GM18498 (cell line): ENCODE measurements at regions not wholly inside any gene's neighbourhood (a gene's known extent, or its start where the extent isn't known, plus 50 kb on each side); places are given as distances from the start of the nearest gene placed in this dataset.
A peak's percentile ranks its signal among the peaks of the same experiment; 100 is the strongest.

Experiments
- ATAC-seq: cut with Tn5 transposase; IDR thresholded peaks from one replicate; pipeline ENCODE4 v1.9.1; 2021; ENCODE audit warnings: mild to moderate bottlenecking, moderate library complexity; ENCODE audit not compliant: unreplicated experiment

DNA sequence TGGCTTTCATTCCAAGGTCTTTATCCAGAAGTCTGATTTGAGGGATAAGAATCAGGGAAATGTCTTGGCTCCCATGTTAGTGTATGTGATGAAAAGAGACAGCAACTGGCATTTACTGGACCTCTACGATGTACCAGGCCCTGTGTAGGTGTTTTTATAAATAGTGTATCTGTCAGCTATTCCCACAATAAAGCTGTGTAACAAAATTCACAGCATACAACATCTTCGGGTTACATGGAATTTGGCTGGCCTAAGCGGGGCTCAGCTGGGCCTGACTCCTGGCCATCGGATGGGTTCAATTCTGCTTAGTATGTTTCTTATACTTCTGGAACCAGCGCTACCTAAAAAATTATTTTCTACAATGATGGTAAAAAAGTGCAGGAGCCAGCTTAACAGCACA is 128.2 kb downstream of the SNX5 start:
- no peak for ATAC-seq

DNA sequence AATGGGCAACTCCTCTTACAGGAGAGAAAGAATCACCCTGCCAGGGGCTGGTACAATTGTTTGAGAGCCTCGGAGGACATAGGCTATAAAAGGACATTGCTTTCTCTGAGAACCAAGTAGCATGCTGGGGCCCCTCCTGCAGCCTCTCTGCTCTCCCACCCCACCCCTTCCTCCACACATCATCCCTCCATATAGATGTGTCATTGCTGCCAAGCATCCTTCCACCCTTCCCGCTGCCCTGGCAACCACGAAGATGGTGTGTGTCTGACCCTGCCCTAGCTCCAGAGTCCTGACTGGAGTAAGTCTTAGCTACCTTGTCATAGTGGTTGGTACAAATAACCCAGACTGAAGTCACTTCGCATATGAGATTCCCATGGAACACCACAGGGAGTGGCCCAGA is 129.7 kb downstream of the SNX5 start:
- no peak for ATAC-seq

DNA sequence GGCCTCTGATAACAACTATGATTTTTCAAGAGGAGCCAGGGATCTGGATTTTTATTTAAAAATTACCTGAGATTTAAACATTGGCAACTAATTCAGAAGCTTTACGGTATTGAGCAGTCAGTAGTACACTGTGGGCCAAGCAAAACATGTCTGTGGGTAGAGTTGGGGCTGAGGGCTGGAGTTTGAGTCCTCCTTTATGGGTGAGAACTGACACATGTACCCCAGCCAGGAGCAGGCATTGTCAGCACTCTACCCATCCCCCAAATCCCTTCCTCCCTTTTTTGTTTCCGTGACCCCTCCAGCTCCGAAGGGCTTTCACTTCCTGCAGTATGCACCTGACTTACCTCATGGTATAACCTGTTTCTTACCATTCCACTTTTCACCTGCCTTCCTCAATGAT is 131.4 kb downstream of the SNX5 start:
- ATAC-seq = no peak

DNA sequence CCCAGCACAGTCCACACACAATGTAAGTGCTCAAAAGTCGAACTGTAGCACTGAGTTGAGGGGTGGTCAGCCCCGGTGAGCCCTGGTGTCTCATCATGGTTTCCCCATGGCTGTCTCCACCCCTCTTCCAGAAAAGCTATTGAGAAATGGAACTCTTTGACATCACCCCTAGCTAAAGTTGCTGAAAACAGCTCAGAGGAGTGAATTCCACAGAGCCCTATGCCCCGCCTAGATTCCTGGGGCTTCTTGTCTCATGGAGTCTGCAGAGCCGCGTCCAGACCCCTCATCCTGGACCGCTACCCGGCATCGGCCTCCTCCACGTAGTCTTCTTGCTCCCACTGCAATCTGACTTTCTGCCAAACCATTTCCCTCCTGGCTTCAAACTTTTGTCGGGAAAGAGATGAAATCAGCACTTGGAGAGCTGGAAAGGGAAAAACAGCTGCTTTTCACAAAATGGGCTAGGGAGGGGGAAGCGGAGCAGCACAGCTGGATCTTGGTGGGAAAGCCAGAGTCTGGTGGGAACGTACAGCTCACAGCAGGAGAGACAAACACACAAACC is 132.2 kb downstream of the SNX5 start:
- no peak for ATAC-seq

DNA sequence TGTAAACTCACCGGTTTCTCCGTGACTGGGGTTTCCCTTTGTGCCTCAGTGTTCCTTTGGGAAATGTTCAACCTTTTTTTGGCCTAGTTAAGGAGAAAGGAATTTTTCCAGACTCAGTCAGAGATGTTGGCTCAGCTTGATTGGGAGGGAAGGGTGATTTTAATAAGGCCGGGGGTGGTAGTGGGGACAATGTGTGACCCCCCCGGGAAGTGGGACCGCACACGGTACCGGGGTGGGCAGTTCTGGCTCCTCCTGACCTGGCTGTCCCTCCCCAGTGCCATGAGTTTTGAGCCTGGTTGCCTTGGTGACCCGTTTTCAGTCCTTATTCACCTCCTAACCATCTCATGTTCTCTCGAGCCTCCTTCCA is 132.7 kb downstream of the SNX5 start:
- ATAC-seq = no peak

DNA sequence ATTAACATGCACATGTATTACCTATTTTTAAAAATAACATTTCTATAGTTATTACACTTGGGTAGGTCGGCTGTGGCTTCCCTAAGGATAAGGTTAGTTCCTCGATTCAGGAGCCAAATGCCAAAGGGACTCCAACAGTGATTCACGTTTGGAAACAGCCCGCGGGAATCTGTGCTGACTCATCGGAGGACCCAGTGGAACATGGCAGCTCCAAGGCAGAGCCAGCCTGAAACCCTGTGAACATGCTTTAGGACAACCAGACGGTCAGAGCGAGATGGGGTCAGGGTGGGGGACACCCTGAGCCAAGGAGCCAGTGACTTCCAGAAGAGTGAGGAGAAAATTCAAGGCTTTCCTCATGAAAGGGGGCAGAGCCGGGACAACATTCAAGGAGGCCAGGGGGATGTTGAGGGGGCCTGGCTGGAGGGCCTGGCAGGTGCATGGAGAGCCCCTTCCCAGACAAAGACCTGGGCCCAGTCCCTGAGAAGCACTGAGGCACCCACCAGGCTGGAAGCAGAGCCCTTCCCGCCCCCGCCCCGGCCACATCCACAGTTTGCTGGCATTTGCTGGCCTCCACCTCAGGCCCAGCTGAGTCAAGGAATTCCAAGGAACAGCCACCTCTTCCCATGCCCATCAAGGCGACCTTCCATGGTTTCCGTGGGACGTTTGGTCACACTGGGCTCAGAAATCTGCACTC is 133.2 kb downstream of the SNX5 start:
- ATAC-seq = no peak

DNA sequence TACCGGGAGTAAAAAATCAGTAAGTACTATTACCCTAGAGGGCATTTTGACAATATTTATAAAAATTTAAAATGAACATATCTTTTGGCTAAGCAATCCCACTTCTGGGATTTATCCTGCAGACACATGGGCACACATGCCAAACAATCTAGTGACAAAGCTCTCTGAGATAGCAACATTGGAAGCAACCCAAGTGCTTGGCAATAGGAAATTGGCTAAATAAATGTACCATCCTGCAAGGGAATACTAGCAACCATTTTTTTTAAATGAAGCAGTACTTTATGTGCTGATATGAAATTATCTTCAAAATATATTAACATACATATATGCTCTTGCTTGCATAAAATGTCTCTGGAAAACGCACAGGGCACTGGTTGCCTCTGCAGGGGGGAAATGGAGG is 133.8 kb downstream of the SNX5 start:
- ATAC-seq = no peak

DNA sequence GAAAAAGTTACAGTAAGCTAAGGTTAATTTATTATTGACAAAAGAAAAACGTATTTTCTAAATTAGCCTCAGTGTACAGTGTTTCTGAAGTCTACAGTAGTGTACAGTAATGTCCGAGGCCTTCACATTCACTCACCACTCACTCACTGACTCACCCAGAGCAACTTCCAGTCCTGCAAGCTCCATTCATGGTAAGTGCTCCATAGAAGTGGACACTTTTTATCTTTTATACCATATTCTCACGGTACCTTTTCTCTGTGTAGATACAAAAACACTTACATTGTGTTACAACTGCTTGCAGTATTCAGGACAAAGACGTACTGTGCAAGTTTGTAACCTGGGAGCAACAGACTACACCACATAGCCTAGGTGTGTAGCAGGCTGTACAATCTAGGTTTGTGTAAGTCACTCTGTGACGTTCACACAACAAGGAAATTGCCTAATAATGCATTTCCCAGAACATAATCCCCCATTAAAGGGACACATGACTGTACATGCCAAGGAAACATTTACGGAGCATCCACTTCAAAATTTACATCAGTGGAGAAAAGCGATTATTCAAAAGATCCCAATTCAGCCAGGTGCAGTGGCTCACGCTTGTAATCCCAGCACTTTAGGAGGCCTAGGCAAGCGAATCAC is 133.4 kb downstream of the BANF2 start:
- ATAC-seq = no peak

DNA sequence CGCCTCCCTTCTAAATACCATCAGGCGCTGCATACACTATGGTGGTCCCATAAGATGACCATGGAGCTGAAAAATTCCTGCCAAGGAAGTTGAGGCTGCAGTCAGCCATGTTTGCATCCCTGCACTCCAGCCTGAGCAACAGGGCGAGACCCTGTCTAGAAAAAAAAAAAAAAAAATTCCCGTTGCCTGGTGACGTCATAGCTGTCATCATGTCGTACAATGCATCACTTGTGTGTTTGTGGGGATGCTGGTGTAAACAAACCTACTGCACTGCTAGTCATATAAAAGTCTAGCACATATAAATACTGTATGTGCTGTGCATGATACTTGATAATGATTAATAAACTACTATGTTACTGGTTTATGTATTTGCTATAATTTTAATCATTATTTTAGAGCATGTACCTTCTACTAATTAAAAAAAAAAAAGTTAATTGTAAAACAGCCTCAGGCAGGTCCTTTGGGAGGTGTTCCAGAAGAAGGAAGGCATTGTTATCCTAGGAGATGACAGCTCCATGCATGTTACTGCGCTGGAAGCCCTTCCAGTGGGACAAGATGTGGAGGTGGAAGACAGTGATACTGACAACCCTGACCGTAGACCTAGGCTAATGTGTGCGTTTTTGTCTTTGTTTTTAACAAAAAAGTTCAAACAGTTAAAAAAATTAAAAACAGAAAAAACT is 132.6 kb downstream of the BANF2 start:
- no peak for ATAC-seq

DNA sequence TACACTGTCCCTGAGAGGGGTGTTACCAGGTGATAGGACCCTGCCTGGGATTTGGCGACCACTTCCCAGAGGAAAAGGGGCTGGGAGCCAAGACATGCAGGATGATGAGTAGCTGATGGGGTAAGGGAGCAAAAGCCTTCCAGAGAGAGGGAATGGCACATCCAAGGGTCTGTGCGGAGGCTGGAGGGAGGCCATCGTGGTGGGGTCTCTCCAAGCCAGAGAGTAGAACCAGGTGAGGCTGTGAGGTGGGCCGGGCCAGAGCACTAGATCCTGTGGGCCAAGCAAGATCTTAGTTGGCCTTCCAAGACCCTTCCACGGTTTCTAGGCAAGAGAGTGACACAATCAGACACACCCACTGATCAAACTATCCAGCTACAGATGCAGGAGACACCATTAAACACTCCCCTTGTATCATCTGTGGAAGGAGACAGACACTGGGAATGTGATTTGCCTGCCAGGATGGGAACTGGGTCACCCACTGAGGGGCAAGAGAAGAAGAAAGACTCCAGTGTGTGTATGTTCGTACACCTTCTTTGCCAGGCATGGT is 128.9 kb downstream of the BANF2 start:
- ATAC-seq = no peak

DNA sequence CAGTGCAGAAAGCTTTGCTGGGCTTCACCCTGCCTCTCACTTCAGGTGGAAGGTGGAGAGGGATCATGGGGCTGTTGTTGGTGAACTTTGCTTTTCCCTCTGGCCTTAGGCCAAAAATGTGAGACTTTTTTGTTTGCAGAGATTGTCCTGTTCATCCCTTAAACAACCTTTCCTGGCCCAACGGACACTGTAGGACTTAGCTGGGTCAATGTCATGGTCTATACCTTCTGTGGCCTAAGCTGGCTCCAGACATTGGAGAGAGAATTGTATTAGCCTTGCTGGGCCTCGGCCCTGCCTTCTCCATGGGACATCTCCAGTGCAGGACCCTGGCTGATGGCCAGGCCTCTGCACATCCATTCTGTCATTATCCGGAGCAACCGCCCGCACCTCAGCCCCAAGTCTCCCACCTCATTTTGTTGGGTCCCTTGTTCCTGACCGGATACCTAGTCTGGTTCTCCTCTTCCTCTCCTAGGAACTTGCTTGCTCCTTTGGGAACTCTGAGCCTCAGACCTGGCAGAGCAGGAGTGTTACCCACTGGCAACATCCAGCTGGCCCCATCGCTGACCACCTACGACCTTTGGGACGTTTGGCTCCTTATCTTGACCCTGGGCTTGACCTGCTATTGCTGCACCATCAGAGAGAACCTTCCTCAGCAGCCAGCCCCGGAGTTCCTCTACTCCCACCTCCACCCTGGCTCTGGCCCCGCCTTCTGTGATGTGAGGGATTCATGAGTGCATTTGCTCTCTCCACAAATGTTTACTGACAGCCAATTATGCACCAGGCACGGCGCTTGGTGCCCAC is 128.2 kb downstream of the BANF2 start:
- ATAC-seq = no peak

DNA sequence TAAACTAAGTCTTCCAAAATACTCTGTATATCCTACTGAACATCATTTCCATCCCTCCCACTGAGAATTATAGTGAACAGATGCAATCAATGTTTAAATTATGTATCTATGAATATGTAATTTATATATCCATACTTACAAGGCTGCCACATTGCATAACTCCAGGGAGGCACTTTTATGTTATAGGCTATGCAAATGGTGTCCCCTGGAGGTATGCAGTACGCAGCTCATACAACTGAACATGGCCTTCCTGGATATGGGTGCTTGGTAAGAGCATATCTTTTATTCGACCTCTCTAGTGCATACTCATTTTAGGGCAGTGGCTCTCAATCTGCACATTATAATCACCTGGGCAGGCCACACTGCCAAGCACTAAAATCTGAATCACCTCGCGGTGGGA is 127.3 kb downstream of the BANF2 start:
- ATAC-seq = no peak

DNA sequence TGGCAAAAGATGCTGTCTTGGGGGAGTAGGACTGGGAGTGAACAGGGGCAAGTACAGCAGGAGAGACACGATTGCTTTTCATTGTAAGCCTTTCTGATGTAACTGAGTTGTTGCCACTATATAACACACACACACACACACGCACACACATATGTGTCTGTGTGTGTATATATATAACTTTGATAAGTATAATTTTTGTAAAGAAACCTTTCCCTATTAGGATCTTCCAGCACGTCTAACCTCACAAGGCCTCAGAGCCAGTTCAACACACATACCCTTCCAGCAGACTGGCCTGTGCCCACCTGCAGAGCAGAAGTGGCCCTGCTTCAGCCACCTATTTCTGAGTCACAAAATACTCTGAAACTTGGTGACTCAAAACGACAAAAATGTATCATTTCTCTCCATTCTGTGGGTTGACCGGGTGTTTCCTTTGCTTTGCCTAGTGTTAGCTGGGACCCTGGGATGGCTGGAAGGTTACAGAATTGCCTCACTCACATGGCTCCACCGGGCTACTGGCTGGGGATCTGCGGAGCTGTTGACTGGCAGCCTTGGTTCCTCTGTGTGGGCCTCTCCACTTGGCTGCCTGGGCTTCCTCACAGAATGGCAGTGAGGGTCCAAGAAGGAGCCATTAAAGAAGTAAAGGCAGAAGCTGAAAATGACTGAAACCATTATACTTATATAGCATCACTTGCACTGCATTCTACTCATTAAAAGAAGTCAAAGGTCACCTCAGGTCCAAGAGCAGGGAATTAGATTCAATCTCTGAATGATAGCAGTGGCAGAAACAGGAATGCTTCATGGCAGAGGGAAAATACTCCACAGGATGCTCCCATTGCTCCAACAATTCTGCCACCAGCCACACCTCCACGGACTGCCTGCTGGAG is 126.4 kb downstream of the BANF2 start:
- ATAC-seq = peak; percentile 83

DNA sequence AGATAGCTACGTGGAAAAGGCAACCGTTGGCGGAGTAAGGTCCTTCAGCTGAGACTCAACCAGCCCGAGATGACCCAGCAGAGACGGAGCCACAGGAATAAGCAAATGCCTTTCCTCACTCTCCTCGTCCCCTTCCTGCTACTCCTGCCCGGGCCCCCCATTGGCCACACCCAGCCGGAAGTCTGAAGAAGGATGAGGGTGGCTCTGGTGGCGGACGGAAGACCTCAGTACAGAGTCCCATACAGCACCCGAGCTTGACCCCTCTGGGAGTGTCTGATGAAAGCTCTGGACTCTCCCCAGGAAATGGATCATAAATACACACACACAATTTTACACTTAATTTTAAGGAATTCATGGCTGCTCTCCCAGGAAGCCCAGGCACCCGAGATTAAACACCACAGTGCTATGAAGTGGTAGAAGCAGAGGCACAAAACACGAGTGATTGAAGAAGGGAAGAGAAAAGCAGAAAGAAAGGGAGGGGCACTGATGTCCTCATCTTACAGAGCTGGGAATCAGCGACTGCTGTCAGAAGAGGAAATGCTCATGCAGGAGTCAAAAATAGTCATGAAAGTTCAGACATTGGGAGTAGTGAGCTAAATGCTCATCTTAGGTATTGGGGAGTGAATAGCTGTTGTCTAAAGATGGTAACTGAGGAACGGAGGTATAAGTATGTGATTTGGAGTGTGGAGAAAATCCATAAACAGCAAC is 125.6 kb downstream of the BANF2 start:
- no peak for ATAC-seq

DNA sequence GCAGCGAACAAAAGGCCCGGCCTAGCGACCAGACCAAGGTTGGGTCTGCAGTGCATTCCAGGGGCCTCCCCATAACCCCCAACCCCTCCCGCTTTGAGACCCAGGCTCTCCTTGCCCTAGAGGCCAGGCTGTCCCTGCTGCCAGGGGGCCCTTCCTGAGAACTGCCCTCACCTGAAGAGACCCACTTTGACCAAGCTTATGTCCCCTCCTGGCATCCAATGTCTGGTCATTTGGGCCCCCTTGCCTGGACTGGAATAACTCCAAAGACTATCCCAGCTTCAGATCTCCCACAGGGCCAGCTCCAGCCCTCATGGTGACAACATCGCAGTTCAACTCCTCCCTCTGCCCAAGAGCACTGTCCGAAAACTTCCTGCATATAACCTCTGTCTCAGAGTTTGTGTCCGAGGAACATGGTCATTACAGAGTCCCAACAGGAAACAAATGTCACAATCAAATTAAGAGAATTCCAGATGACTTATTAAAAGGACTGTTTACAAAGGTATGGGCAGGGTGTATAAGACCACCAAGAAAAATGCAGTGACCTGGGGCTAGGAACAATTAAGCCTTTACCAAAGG is 125.0 kb downstream of the BANF2 start:
- ATAC-seq = no peak

DNA sequence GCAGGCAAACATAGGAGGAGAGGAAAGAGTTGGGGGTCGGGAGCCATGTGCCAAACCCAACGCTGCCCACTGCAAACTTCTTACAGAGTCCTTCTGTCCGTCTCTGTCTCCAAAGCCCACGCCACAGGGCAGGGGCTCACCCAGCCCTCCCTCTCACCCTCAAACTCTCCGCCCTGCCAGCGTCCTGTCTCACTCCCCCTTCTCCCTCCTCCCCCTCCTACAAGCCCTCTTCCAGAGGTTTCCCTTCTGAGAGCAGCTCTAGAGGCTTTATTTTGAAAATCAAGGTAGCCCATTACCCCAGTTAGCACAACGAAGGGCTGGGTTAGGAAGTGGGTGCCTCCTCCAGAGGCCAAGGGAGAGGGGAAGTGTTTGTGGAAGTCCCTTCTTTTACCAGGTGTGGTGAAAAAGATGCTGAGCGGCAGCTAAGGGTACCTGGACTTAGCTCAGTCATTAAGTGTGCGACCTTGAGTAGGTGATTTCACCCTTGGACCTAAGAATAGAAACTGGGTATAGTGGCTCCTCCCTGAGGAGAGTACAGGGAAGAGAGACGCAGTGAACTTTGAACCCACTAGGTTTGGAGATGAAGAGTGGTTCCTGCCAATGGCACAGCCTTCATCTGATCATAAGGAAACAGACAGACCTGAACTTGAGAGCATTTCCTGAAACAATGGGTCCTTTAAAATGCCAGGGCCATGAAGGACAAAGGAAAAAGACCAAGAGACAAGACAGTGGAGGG is 123.8 kb downstream of the BANF2 start:
- ATAC-seq = no peak

DNA sequence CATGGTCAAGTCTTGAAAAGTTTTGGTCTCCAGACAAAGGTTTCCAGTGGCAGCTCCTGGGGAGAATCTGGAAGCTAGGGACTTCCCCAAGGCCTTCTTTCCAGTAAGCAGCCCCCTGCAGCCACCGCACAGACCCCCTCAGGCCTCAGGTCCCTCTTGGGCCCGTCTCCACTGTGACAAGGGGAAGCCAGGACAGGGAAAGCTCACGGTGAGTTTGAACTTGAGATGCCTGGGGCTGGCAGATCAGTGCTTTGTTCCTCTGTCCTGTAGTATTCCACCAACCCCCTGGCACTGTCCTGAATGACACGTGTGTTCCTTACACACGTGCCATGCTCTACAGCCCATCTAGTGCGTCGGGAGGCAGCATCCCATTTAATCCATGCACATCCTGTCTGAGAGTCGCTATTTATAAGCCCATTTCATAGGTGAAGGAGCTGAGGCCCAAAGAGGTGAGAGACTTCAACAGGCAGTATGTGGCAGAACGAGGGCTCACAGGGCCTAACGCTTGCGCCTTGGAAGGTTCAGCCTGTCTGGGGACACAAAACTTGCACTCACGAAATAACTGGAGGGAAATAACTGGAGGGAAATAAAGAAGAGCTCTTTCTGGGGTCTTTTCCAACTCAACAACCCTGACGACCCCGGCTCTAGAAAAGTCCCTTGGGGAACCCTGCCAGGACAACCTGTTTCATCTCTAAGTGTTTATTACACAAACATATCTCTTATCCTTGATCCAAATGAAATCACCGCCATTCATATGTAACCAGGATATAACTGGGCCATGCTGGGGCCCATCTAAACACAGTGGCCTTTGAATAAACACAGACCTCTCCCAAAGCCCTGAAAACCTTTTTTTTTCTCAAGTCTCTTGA is 123.0 kb downstream of the BANF2 start:
- no peak for ATAC-seq
